ENCODE measurements at regions not wholly inside any gene's neighbourhood (a gene's known extent, or its start where the extent isn't known, plus 50 kb on each side); places are given as distances from the start of the nearest gene placed in this dataset.
A peak's percentile ranks its signal among the peaks of the same experiment; 100 is the strongest.

GRCh38 chr1:38615680-38616079 lies 243.9 kb downstream of the RRAGC start:
- Mint-ChIP-seq H3K27me3 (ENCODE audit: unreplicated experiment) (peaks cover 7% of the 10 kb centered on the region), H3K9me3 (ENCODE audit: unreplicated experiment) (peaks cover 6% of the 10 kb centered on the region), H3K27ac (ENCODE audit: unreplicated experiment) (no peak overlapping the region), H3K4me1 (ENCODE audit: unreplicated experiment) (peaks cover 8% of the 10 kb centered on the region), H3K4me3 (ENCODE audit: unreplicated experiment) (no peak overlapping the region), H3K36me3 (ENCODE audit: unreplicated experiment) (no peaks in the 10 kb centered on the region)
- no peak for DNase-seq (ENCODE audit: extremely low spot score, unreplicated experiment)
- TF ChIP-seq CTCF (IDR thresholded peaks at IDR 0.05): peak; percentile 23

GRCh38 chr1:38614861-38615260 lies 244.7 kb downstream of the RRAGC start:
- H3K27me3 Mint-ChIP-seq (ENCODE audit: unreplicated experiment): peaks cover 11% of the 10 kb centered on the region

GRCh38 chr1:38613996-38614395 lies 245.6 kb downstream of the RRAGC start:
- Mint-ChIP-seq H3K36me3 (ENCODE audit: unreplicated experiment) (no peaks in the 10 kb centered on the region), H3K27me3 (ENCODE audit: unreplicated experiment) (peaks cover 8% of the 10 kb centered on the region), H3K27ac (ENCODE audit: unreplicated experiment) (no peak overlapping the region), H3K9me3 (ENCODE audit: unreplicated experiment) (peaks cover 6% of the 10 kb centered on the region), H3K4me3 (ENCODE audit: unreplicated experiment) (no peak overlapping the region), H3K4me1 (ENCODE audit: unreplicated experiment) (peaks cover 8% of the 10 kb centered on the region)
- no peak for DNase-seq (ENCODE audit: extremely low spot score, unreplicated experiment)
- TF ChIP-seq CTCF (IDR thresholded peaks at IDR 0.05): no peak

More at GRCh38 chr1:38614861-38615260, 244.7 kb downstream of the RRAGC start:
- H3K4me3 Mint-ChIP-seq (ENCODE audit: unreplicated experiment): no peak overlapping the region
- H3K4me1 Mint-ChIP-seq (ENCODE audit: unreplicated experiment): peaks cover 8% of the 10 kb centered on the region
- H3K36me3 Mint-ChIP-seq (ENCODE audit: unreplicated experiment): no peaks in the 10 kb centered on the region
- TF ChIP-seq CTCF (IDR thresholded peaks at IDR 0.05): no peak
- DNase-seq (ENCODE audit: extremely low spot score, unreplicated experiment): no peak
- no peak overlapping the region for H3K27ac Mint-ChIP-seq (ENCODE audit: unreplicated experiment)
- H3K9me3 Mint-ChIP-seq (ENCODE audit: unreplicated experiment): peaks cover 6% of the 10 kb centered on the region

- Mint-ChIP-seq H3K27me3 (ENCODE audit: unreplicated experiment) (peaks cover 8% of the 10 kb centered on the region), H3K36me3 (ENCODE audit: unreplicated experiment) (no peaks in the 10 kb centered on the region), H3K4me1 (ENCODE audit: unreplicated experiment) (peaks cover 8% of the 10 kb centered on the region), H3K27ac (ENCODE audit: unreplicated experiment) (no peak overlapping the region), H3K9me3 (ENCODE audit: unreplicated experiment) (peaks cover 6% of the 10 kb centered on the region), H3K4me3 (ENCODE audit: unreplicated experiment) (no peak overlapping the region)
- no peak for DNase-seq (ENCODE audit: extremely low spot score, unreplicated experiment)
- TF ChIP-seq CTCF (IDR thresholded peaks at IDR 0.05): no peak
Observed at GRCh38 chr1:38612951-38613350, 246.6 kb downstream of the RRAGC start.

GRCh38 chr1:38611664-38612211 lies 247.8 kb downstream of the RRAGC start:
- no peak for DNase-seq (ENCODE audit: extremely low spot score, unreplicated experiment)
- Mint-ChIP-seq H3K36me3 (ENCODE audit: unreplicated experiment) (no peaks in the 10 kb centered on the region), H3K4me3 (ENCODE audit: unreplicated experiment) (no peak overlapping the region), H3K27me3 (ENCODE audit: unreplicated experiment) (peaks cover 4% of the 10 kb centered on the region), H3K9me3 (ENCODE audit: unreplicated experiment) (peaks cover 6% of the 10 kb centered on the region), H3K27ac (ENCODE audit: unreplicated experiment) (no peak overlapping the region), H3K4me1 (ENCODE audit: unreplicated experiment) (peaks cover 8% of the 10 kb centered on the region)
- TF ChIP-seq CTCF (IDR thresholded peaks at IDR 0.05): no peak

All from osteocyte (in vitro differentiated cells).